IPS-20b (cell line): ENCODE measurements at regions not wholly inside any gene's neighbourhood (a gene's known extent, or its start where the extent isn't known, plus 50 kb on each side); places are given as distances from the start of the nearest gene placed in this dataset.

Source experiments
- H3K27ac ChIP-seq: one replicate; pipeline ENCODE4 v1.5.1; 2013; ENCODE audit warnings: low read length
- H3K27me3 ChIP-seq: 2 replicates; pipeline ENCODE4 v1.6.1; 2013; ENCODE audit warnings: mild to moderate bottlenecking, low read length, inconsistent platforms; ENCODE audit not compliant: insufficient read depth
- H3K36me3 ChIP-seq: 2 replicates; pipeline ENCODE4 v1.6.1; 2013; ENCODE audit warnings: low read depth, mild to moderate bottlenecking, inconsistent platforms, low read length, moderate library complexity; ENCODE audit not compliant: insufficient read depth
- H3K4me1 ChIP-seq: 2 replicates; pipeline ENCODE4 v1.6.1; 2013; ENCODE audit warnings: mild to moderate bottlenecking, control low read depth, inconsistent platforms, low read length, moderate library complexity; ENCODE audit not compliant: insufficient read depth
- H3K4me3 ChIP-seq: 2 replicates; pipeline ENCODE4 v1.5.1; 2013; ENCODE audit warnings: mild to moderate bottlenecking, low read length, inconsistent platforms
- H3K9ac ChIP-seq: 2 replicates; pipeline ENCODE4 v1.6.1; 2013; ENCODE audit warnings: low read depth, mild to moderate bottlenecking, inconsistent platforms, low read length, moderate library complexity
- H3K9me3 ChIP-seq: 2 replicates; pipeline ENCODE4 v1.6.1; 2013; ENCODE audit warnings: mild to moderate bottlenecking, low read depth, low read length, inconsistent platforms; ENCODE audit not compliant: insufficient read depth

GRCh38 chr6:49097116-49097515 is 365.9 kb downstream of the MMUT start:
- Histone ChIP-seq H3K4me3 (peak overlapping the region; percentile 18; the same call in 1 of the 2 replicates), H3K36me3 (no peaks in the 10 kb centered on the region), H3K27ac (no peak overlapping the region), H3K4me1 (no peaks in the 10 kb centered on the region), H3K9ac (no peak overlapping the region), H3K9me3 (peaks cover 9% of the 10 kb centered on the region), H3K27me3 (no peaks in the 10 kb centered on the region)

GRCh38 chr6:49088631-49089030 is 374.4 kb downstream of the MMUT start:
- H3K9ac ChIP-seq, result no peak overlapping the region
- no peak overlapping the region for H3K27ac ChIP-seq
- H3K4me1 ChIP-seq, result no peaks in the 10 kb centered on the region
- no peaks in the 10 kb centered on the region for H3K36me3 ChIP-seq
- no peak overlapping the region for H3K4me3 ChIP-seq
- H3K27me3 ChIP-seq, result no peaks in the 10 kb centered on the region
- no peaks in the 10 kb centered on the region for H3K9me3 ChIP-seq

GRCh38 chr6:49087369-49087768 is 375.7 kb downstream of the MMUT start:
- Histone ChIP-seq H3K36me3 (no peaks in the 10 kb centered on the region), H3K4me3 (no peak overlapping the region), H3K9me3 (no peaks in the 10 kb centered on the region)

GRCh38 chr6:49082611-49083010 is 380.4 kb downstream of the MMUT start:
- no peaks in the 10 kb centered on the region for H3K36me3 ChIP-seq
- H3K4me1 ChIP-seq, result no peaks in the 10 kb centered on the region
- H3K9me3 ChIP-seq, result no peaks in the 10 kb centered on the region
- no peak overlapping the region for H3K9ac ChIP-seq
- no peak overlapping the region for H3K27ac ChIP-seq
- no peaks in the 10 kb centered on the region for H3K27me3 ChIP-seq
- H3K4me3 ChIP-seq, result no peak overlapping the region

More at GRCh38 chr6:49087369-49087768, 375.7 kb downstream of the MMUT start:
- Histone ChIP-seq H3K4me1 (no peaks in the 10 kb centered on the region), H3K27me3 (no peaks in the 10 kb centered on the region), H3K9ac (no peak overlapping the region), H3K27ac (no peak overlapping the region)

GRCh38 chr6:49072885-49073620 is 390.0 kb downstream of the MMUT start:
- Histone ChIP-seq H3K4me3 (no peak overlapping the region), H3K27me3 (no peaks in the 10 kb centered on the region), H3K9ac (no peak overlapping the region), H3K27ac (no peak overlapping the region), H3K36me3 (no peaks in the 10 kb centered on the region), H3K9me3 (no peaks in the 10 kb centered on the region), H3K4me1 (no peaks in the 10 kb centered on the region)

- H3K36me3 ChIP-seq, result no peaks in the 10 kb centered on the region
- H3K9ac ChIP-seq, result no peak overlapping the region
- H3K27me3 ChIP-seq, result no peaks in the 10 kb centered on the region
- H3K4me1 ChIP-seq, result no peaks in the 10 kb centered on the region
- no peaks in the 10 kb centered on the region for H3K9me3 ChIP-seq
- H3K27ac ChIP-seq, result no peak overlapping the region
- no peak overlapping the region for H3K4me3 ChIP-seq
Observed at GRCh38 chr6:49072146-49072545, 390.9 kb downstream of the MMUT start.

GRCh38 chr6:49070411-49070810 is 392.6 kb downstream of the MMUT start:
- Histone ChIP-seq H3K36me3 (no peaks in the 10 kb centered on the region), H3K9me3 (no peaks in the 10 kb centered on the region), H3K27ac (no peak overlapping the region), H3K4me3 (no peak overlapping the region), H3K27me3 (no peaks in the 10 kb centered on the region), H3K4me1 (no peaks in the 10 kb centered on the region), H3K9ac (no peak overlapping the region)

GRCh38 chr6:49054311-49054710 is 408.7 kb downstream of the MMUT start:
- Histone ChIP-seq H3K4me1 (no peaks in the 10 kb centered on the region; the same call in 1 of the 2 replicates), H3K27ac (no peak overlapping the region), H3K9ac (no peak overlapping the region), H3K27me3 (no peaks in the 10 kb centered on the region), H3K36me3 (no peaks in the 10 kb centered on the region), H3K9me3 (peaks cover 11% of the 10 kb centered on the region; the same call in 1 of the 2 replicates), H3K4me3 (no peak overlapping the region)

- H3K9ac ChIP-seq, result no peak overlapping the region
- peaks cover 3% of the 10 kb centered on the region; the same call in 1 of the 2 replicates for H3K9me3 ChIP-seq
- H3K36me3 ChIP-seq, result no peaks in the 10 kb centered on the region
- no peak overlapping the region for H3K4me3 ChIP-seq
- no peaks in the 10 kb centered on the region for H3K27me3 ChIP-seq
- H3K4me1 ChIP-seq, result no peaks in the 10 kb centered on the region; the same call in 1 of the 2 replicates
- no peak overlapping the region for H3K27ac ChIP-seq
Observed at GRCh38 chr6:49052901-49053300, 410.2 kb downstream of the MMUT start.

GRCh38 chr6:49051281-49051680 is 411.8 kb downstream of the MMUT start:
- Histone ChIP-seq H3K36me3 (no peaks in the 10 kb centered on the region), H3K9me3 (no peaks in the 10 kb centered on the region), H3K4me1 (no peaks in the 10 kb centered on the region; the same call in 1 of the 2 replicates), H3K27ac (no peak overlapping the region), H3K4me3 (no peak overlapping the region), H3K27me3 (no peaks in the 10 kb centered on the region), H3K9ac (no peak overlapping the region)

- H3K27ac ChIP-seq, result no peak overlapping the region
- no peak overlapping the region for H3K4me3 ChIP-seq
- H3K9me3 ChIP-seq, result no peaks in the 10 kb centered on the region
- no peak overlapping the region for H3K9ac ChIP-seq
- H3K4me1 ChIP-seq, result no peaks in the 10 kb centered on the region; the same call in 1 of the 2 replicates
- H3K27me3 ChIP-seq, result no peaks in the 10 kb centered on the region
- no peaks in the 10 kb centered on the region for H3K36me3 ChIP-seq
Observed at GRCh38 chr6:49050584-49050983, 412.5 kb downstream of the MMUT start.

GRCh38 chr6:49038294-49038822 is 424.7 kb downstream of the MMUT start:
- no peaks in the 10 kb centered on the region for H3K27me3 ChIP-seq
- H3K27ac ChIP-seq, result no peak overlapping the region
- H3K4me3 ChIP-seq, result no peak overlapping the region
- no peaks in the 10 kb centered on the region for H3K9me3 ChIP-seq
- H3K4me1 ChIP-seq, result no peaks in the 10 kb centered on the region
- H3K9ac ChIP-seq, result no peak overlapping the region
- H3K36me3 ChIP-seq, result no peaks in the 10 kb centered on the region
